Right renal pelvis (tissue), 4 donors: ENCODE measurements at regions not wholly inside any gene's neighbourhood (a gene's known extent, or its start where the extent isn't known, plus 50 kb on each side); places are given as distances from the start of the nearest gene placed in this dataset.

Experiments
- DNase-seq, 4 donors: peaks; one replicate each; pipeline ENCODE4 v3.0.0-alpha.2; 2013; ENCODE audit warnings: low read depth in 4 of 4, low spot score in 3 of 4, missing footprints in 1 of 4

DNA sequence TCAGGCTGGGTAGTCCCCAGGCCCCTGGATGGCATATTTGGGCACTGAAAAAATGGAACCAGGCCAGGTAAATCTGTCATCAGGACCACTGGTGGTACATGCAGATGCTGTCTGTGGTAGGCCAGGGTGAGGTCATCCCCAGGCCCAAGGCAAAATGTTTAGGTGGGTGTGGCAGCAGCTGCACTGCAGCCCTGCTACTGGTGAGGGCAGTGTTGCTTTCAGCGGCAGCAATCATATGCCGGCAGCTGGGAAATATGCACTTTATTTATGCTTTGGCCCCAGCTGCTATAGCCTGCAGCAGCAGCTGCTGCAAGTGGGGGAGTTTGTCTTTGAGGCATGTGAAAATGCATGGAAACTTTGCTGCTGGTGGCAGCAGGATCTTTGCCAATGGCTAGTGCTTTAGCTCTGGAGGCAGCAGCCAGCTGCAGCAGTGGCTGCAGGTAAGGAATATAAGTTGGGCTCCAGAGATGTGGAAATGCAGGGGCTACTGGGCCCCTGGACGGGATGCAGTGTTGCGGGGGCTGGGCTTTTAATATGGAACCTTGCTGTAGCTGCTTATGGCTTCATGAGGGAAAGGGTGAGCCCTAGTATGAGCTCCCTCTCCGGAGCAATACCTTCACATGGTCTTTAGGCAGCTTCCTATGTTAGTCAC lies 365.7 kb upstream of the CADM1 start:
- DNase-seq = no peak

- no peak for DNase-seq
These were observed 364.9 kb upstream of the CADM1 start for GRCh38 chr11:115869131-115869530.

- no peak for DNase-seq
These were observed 356.0 kb upstream of the CADM1 start for GRCh38 chr11:115860246-115860645.

- DNase-seq = no peak
These were observed 344.4 kb upstream of the CADM1 start for GRCh38 chr11:115848611-115849010.

GRCh38 chr11:115848080-115848479 lies 343.9 kb upstream of the CADM1 start:
- peak in 1 of 4 donors; percentile 2 for DNase-seq

- no peak for DNase-seq
These were observed 341.7 kb upstream of the CADM1 start for GRCh38 chr11:115845872-115846271.

GRCh38 chr11:115843685-115844084 lies 339.5 kb upstream of the CADM1 start:
- no peak for DNase-seq

GRCh38 chr11:115843111-115843510 lies 338.9 kb upstream of the CADM1 start:
- no peak for DNase-seq

GRCh38 chr11:115820026-115820425 lies 315.8 kb upstream of the CADM1 start:
- no peak for DNase-seq

- DNase-seq = no peak
These were observed 314.8 kb upstream of the CADM1 start for GRCh38 chr11:115819014-115819413.

DNA sequence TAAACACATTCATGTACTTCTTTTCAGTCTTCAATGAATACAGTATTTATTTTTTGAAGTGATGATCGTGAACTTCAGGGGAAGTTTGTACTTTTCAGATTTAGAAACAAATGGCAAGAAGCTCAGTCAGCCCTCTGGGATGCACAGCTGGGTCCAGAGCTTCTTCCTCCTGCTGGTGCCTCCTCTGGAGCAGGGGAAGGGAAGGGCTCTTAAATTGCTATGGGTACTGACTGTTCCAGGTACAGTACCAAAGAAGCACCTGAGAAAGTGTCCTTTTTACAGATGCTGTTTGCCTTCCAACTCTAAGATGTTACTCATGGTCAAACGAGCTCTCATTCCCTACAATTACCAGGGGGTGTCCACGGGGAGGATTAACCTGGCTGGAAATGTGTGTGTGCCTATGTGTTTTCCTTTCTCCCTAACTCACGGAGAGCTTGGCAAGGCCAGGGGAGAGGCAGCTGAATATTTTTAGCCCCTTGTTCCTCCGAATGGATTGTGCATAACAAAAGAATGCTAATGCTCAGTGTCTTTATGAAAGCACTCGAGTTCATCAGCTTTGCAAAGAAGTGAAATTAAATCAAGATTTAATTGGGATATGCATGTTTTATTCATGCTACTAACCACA lies 313.7 kb upstream of the CADM1 start:
- DNase-seq = no peak

DNA sequence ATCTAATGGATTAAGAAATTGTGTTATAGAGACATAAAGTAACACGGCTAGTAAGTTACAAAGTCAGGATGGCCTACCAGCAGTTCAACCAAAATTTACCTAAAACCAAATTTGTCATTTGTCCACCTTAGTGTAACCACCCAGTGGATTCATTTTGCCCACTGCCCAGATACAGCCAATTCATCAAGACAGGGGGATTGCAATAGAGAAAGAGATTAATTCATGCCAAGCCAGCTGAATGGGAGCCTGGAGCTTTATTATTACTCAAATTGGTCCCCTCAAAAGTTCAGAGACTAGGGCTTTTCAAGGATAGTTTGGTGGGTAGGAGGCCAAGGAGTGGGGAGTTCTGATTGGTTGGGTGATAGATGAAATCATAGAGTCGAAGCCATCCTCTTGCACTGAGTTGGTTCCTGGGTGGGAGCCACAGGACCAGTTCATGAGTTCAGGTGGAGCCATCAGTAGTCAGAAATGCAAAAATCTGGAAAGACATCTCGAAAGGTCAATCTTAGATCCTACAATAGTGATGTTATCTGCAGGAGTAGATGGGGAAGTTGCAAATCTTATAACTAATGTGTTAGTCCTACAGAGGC lies 304.2 kb upstream of the CADM1 start:
- no peak for DNase-seq

GRCh38 chr11:115806056-115806455 lies 301.8 kb upstream of the CADM1 start:
- no peak for DNase-seq

DNA sequence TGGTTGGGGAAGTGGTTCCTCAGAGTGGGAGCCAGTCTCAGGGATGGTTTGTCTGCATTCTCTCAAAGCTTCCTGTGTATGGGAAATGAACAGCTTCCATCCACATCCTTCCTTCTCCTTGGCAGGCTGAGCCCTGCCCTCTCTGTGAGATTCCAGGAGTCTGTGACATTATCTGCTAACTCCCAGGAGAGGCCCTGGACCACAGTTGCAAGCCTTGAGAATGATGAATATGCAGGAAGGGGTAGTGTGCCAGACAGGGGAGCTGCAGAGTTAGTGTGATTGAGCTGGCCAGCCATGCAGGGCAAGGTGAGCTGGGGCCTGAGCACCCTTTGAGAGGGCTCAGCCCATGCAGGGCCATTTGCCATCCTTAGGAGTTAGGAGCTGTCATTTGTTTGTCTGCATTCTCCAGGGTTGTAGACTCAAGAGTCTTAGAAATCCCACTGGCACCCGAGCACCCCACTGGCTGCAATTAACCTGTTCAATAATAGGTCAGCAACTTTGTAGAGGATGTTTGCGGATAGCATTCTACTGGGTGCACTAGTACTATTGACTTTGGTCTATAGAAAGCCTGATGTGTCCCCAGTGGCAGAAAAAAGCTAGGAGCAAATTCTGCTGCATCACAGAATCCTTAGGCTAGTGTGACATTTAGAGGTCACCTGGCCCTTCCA lies 299.0 kb upstream of the CADM1 start:
- DNase-seq = no peak

GRCh38 chr11:115802641-115803040 lies 298.4 kb upstream of the CADM1 start:
- DNase-seq = no peak

DNA sequence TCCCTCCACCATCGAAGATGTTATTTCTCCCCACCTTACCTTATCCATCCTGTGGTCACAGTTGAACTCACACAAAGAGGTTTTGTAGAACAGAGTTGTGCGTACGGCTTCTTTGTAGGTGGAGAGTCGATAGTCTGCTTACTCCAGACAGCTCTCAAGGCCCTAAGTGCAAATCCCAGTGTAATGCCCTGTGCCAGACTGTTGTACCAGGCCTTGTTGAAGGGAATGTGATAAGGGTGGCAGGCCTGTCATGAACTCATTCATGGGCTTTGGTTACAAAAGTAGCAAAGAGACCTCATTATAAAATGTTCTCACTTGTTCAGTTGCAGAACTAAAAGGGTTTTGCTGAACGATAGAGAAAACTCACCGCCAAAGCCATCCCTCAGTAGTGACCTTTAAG lies 288.7 kb upstream of the CADM1 start:
- DNase-seq = no peak

- no peak for DNase-seq
These were observed 283.1 kb upstream of the CADM1 start for GRCh38 chr11:115787302-115787701.

- DNase-seq = no peak
These were observed 280.7 kb upstream of the CADM1 start for GRCh38 chr11:115784796-115785521.

- DNase-seq = no peak
These were observed 276.6 kb upstream of the CADM1 start for GRCh38 chr11:115780646-115781362.

- no peak for DNase-seq
These were observed 274.9 kb upstream of the CADM1 start for GRCh38 chr11:115778928-115779650.
